Fibroblast of lung (primary cell): ENCODE measurements at regions not wholly inside any gene's neighbourhood (a gene's known extent, or its start where the extent isn't known, plus 50 kb on each side); places are given as distances from the start of the nearest gene placed in this dataset.

Experiments
- EZH2 ChIP-seq: IDR thresholded peaks from 2 replicates; pipeline ENCODE4 v1.5.1; 2012; ENCODE audit warnings: low read length, control low read depth, mild to moderate bottlenecking; ENCODE audit errors: missing control alignments
- TF ChIP-seq, protein P1 (sequence below), 2 donors: IDR thresholded peaks in 1 of 2; conservative IDR thresholded peaks in 1 of 2; 1 replicate in 1 of 2; 2 replicates in 1 of 2; pipeline ENCODE4 v1.5.1; 2011 to 2012; ENCODE audit warnings: low read length in 2 of 2, control low read depth in 1 of 2, inconsistent platforms in 1 of 2, low read depth in 1 of 2, mild to moderate bottlenecking in 1 of 2

DNA sequence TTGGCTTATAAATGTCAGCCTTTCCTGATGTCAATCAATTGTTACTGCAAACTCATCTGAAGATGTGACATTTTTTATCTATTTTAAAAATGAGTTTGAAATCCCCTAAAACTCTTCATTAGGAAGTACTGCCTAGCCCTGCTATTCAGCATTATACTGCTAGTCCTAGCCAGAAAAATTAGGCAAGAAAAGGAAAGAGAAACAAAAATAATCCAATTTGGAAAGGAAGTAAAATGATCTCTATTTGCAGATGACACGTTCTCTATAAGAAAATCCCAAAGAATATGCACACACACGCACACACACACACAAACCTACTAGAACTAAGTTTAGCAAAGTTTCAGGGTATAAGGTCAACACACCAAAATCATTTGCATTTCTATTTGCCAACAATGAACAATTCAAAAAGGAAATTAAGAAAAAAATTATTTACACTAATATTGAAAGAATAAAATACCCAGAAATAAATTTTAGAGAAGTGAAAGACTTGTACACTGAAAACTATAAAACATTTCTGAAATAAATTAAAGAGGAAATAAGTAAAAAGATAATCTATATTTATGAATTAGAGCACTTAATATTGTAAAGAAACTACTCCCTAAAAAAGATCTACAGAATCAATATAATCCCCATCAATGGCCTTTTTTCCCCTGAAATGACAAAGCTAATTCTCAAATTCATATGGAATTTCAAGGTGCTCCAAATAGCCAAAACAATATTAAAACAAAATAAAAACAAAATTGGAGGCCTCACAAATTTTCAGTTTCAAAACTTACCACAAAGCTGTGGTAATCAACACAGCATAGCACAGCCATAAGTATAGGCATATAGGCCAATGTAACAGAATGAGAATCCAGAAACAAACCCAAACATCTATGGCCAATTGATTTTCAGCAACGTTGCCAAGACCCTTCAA lies 433.7 kb upstream of the TRIB2 start:
- TF ChIP-seq, protein P1, sequence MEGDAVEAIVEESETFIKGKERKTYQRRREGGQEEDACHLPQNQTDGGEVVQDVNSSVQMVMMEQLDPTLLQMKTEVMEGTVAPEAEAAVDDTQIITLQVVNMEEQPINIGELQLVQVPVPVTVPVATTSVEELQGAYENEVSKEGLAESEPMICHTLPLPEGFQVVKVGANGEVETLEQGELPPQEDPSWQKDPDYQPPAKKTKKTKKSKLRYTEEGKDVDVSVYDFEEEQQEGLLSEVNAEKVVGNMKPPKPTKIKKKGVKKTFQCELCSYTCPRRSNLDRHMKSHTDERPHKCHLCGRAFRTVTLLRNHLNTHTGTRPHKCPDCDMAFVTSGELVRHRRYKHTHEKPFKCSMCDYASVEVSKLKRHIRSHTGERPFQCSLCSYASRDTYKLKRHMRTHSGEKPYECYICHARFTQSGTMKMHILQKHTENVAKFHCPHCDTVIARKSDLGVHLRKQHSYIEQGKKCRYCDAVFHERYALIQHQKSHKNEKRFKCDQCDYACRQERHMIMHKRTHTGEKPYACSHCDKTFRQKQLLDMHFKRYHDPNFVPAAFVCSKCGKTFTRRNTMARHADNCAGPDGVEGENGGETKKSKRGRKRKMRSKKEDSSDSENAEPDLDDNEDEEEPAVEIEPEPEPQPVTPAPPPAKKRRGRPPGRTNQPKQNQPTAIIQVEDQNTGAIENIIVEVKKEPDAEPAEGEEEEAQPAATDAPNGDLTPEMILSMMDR (conservative IDR thresholded peaks at IDR 0.05 in 1 of 2, IDR thresholded peaks at IDR 0.05 in 1 of 2; ENCODE audit: low read depth in 1 of 2, low read length in 2 of 2) = no peak
- TF ChIP-seq EZH2 = no peak
